GM06990 (cell line): ENCODE measurements at regions not wholly inside any gene's neighbourhood (a gene's known extent, or its start where the extent isn't known, plus 50 kb on each side); places are given as distances from the start of the nearest gene placed in this dataset.

ENCODE experiments used
- DNase-seq: peaks from one replicate; pipeline ENCODE4 v3.0.0-alpha.2; 2011; ENCODE audit not compliant: insufficient read length; ENCODE audit errors: extremely low read depth
- H3K27me3 ChIP-seq: replicated peaks from 2 replicates; pipeline ENCODE4 v1.6.0; 2011; ENCODE audit warnings: low read length; ENCODE audit not compliant: control insufficient read depth, insufficient read depth
- H3K36me3 ChIP-seq: 2 replicates; pipeline ENCODE4 v1.5.1; 2011; ENCODE audit warnings: low read length; ENCODE audit not compliant: control insufficient read depth, insufficient read depth
- H3K4me3 ChIP-seq: replicated peaks from 2 replicates; pipeline ENCODE4 v1.5.1; 2011; ENCODE audit warnings: low read depth, mild to moderate bottlenecking, control low read depth, low read length
- TF ChIP-seq, protein P1 (sequence below): IDR thresholded peaks from 2 replicates; pipeline ENCODE4 v1.5.1; 2011; ENCODE audit warnings: low read length, control low read depth, mild to moderate bottlenecking, inconsistent platforms; ENCODE audit not compliant: insufficient read depth, poor library complexity, severe bottlenecking

- DNase-seq, result no peak
- TF ChIP-seq, protein P1, sequence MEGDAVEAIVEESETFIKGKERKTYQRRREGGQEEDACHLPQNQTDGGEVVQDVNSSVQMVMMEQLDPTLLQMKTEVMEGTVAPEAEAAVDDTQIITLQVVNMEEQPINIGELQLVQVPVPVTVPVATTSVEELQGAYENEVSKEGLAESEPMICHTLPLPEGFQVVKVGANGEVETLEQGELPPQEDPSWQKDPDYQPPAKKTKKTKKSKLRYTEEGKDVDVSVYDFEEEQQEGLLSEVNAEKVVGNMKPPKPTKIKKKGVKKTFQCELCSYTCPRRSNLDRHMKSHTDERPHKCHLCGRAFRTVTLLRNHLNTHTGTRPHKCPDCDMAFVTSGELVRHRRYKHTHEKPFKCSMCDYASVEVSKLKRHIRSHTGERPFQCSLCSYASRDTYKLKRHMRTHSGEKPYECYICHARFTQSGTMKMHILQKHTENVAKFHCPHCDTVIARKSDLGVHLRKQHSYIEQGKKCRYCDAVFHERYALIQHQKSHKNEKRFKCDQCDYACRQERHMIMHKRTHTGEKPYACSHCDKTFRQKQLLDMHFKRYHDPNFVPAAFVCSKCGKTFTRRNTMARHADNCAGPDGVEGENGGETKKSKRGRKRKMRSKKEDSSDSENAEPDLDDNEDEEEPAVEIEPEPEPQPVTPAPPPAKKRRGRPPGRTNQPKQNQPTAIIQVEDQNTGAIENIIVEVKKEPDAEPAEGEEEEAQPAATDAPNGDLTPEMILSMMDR, result no peak
- Histone ChIP-seq H3K36me3 (no peaks in the 10 kb centered on the region), H3K27me3 (no peaks in the 10 kb centered on the region), H3K4me3 (no peak overlapping the region)
Observed at GRCh38 chr7:52779004-52779403, 256.4 kb upstream of the POM121L12 start.

- Histone ChIP-seq H3K4me3 (no peak overlapping the region), H3K36me3 (no peaks in the 10 kb centered on the region), H3K27me3 (no peaks in the 10 kb centered on the region)
- DNase-seq, result no peak
- TF ChIP-seq, protein P1, result no peak
Observed at GRCh38 chr7:52777051-52777822, 258.2 kb upstream of the POM121L12 start.

GRCh38 chr7:52775876-52776275, 259.6 kb upstream of the POM121L12 start:
- Histone ChIP-seq H3K4me3 (no peak overlapping the region), H3K27me3 (no peaks in the 10 kb centered on the region), H3K36me3 (no peaks in the 10 kb centered on the region)
- TF ChIP-seq, protein P1, result no peak
- DNase-seq, result no peak

DNA sequence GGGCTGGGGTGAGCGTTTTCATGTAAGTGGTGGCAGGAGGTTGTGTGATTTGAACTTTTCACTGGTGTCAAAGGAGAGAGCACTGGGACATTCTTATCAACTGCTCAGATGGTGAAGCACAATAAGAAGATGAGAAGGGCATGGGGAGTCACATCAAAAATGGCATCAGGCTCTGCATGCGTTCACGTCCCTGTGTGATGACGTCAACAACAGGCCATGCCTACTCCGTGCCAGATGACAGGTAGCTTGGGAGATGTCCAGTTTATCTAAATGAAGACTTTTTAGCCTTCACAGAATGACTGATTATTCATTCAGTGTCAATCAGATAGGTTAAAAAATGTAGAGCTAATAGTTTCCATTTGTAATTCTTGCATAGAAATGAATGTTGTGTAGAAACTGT, 264.3 kb upstream of the POM121L12 start:
- H3K27me3 ChIP-seq, result no peaks in the 10 kb centered on the region
- H3K4me3 ChIP-seq, result no peak overlapping the region
- TF ChIP-seq, protein P1, result no peak
- H3K36me3 ChIP-seq, result no peaks in the 10 kb centered on the region
- DNase-seq, result no peak

DNA sequence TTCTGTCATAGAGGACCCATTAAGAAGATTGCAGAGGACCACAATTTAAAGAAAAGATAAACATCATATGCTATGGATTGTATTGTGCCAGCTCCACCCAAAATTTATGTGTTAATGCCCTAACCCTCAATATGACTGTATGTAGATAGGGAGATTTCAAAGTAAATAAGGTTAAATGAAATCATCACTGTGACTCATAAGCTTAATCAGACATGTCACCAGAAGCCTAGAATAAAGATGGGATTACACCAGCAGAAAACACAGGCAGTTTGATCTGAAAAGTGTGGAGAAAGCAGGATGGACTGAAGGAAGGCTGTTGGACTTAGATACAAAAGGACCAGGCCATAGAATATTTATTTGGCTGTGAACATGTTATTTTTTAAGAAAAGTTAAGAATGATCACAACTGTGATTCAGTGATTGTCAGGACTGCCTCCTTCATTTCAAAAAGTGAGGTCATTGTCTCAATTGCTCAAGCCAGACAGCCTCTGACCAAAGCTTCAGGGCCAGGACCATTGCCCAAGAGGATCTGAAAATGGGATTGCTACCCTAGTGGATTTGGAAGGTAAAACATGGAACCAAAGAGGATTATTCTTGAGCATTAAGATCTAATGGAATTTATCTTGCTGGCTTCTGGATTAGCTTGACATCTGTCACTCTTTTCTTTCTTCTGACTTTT, 270.8 kb upstream of the POM121L12 start:
- Histone ChIP-seq H3K27me3 (no peaks in the 10 kb centered on the region), H3K4me3 (no peak overlapping the region), H3K36me3 (no peaks in the 10 kb centered on the region)
- TF ChIP-seq, protein P1, result no peak
- no peak for DNase-seq
